ENCODE measurements at regions not wholly inside any gene's neighbourhood (a gene's known extent, or its start where the extent isn't known, plus 50 kb on each side); places are given as distances from the start of the nearest gene placed in this dataset.

GRCh38 chr3:124132813-124133212 is 140.9 kb upstream of the ROPN1 start:
- H3K27ac ChIP-seq: no peak overlapping the region
- no peaks in the 10 kb centered on the region for H3K9me3 ChIP-seq
- peaks cover 0 to 18% of the 10 kb centered on the region in 2 donors for H3K4me1 ChIP-seq
- H3K27me3 ChIP-seq: no peaks in the 10 kb centered on the region
- TF ChIP-seq CTCF (IDR thresholded peaks at IDR 0.05): no peak
- H3K36me3 ChIP-seq: no peaks in the 10 kb centered on the region
- no peak for DNase-seq (ENCODE audit: low spot score)
- H3K4me3 ChIP-seq: no peak overlapping the region

GRCh38 chr3:124133366-124133940 is 141.5 kb upstream of the ROPN1 start:
- Histone ChIP-seq H3K27me3 (no peaks in the 10 kb centered on the region), H3K27ac (no peak overlapping the region), H3K4me1 (peaks cover 0 to 18% of the 10 kb centered on the region in 2 donors), H3K36me3 (no peaks in the 10 kb centered on the region), H3K9me3 (no peaks in the 10 kb centered on the region), H3K4me3 (no peak overlapping the region)
- no peak for TF ChIP-seq CTCF (IDR thresholded peaks at IDR 0.05)
- no peak for DNase-seq (ENCODE audit: low spot score)

GRCh38 chr3:124137216-124137615 is 145.3 kb upstream of the ROPN1 start:
- peaks cover 0 to 18% of the 10 kb centered on the region in 2 donors for H3K4me1 ChIP-seq

GRCh38 chr3:124138148-124138547 is 146.2 kb upstream of the ROPN1 start:
- TF ChIP-seq CTCF (IDR thresholded peaks at IDR 0.05): no peak

More at GRCh38 chr3:124137216-124137615, 145.3 kb upstream of the ROPN1 start:
- H3K27me3 ChIP-seq: no peaks in the 10 kb centered on the region
- no peak for TF ChIP-seq CTCF (IDR thresholded peaks at IDR 0.05)
- H3K9me3 ChIP-seq: no peaks in the 10 kb centered on the region
- no peak for DNase-seq (ENCODE audit: low spot score)
- no peak overlapping the region for H3K27ac ChIP-seq
- H3K4me3 ChIP-seq: no peak overlapping the region
- no peaks in the 10 kb centered on the region for H3K36me3 ChIP-seq

GRCh38 chr3:124140746-124141145 is 148.8 kb upstream of the ROPN1 start:
- no peak for DNase-seq (ENCODE audit: low spot score)
- Histone ChIP-seq H3K27ac (no peak overlapping the region), H3K4me1 (peaks cover 0 to 11% of the 10 kb centered on the region in 2 donors), H3K27me3 (no peaks in the 10 kb centered on the region), H3K4me3 (no peak overlapping the region), H3K9me3 (no peaks in the 10 kb centered on the region), H3K36me3 (no peaks in the 10 kb centered on the region)
- no peak for TF ChIP-seq CTCF (IDR thresholded peaks at IDR 0.05)

More at GRCh38 chr3:124138148-124138547, 146.2 kb upstream of the ROPN1 start:
- H3K27ac ChIP-seq: no peak overlapping the region
- H3K9me3 ChIP-seq: no peaks in the 10 kb centered on the region
- H3K4me3 ChIP-seq: no peak overlapping the region
- DNase-seq (ENCODE audit: low spot score): no peak
- no peaks in the 10 kb centered on the region for H3K27me3 ChIP-seq
- H3K4me1 ChIP-seq: peaks cover 0 to 16% of the 10 kb centered on the region in 2 donors
- H3K36me3 ChIP-seq: no peaks in the 10 kb centered on the region

- peaks cover 0 to 11% of the 10 kb centered on the region in 2 donors for H3K4me1 ChIP-seq
- TF ChIP-seq CTCF (IDR thresholded peaks at IDR 0.05): no peak
Observed at GRCh38 chr3:124142389-124142970, 150.6 kb upstream of the ROPN1 start.

More at GRCh38 chr3:124142389-124142970, 150.6 kb upstream of the ROPN1 start:
- H3K27me3 ChIP-seq: no peaks in the 10 kb centered on the region
- H3K9me3 ChIP-seq: no peaks in the 10 kb centered on the region
- no peak for DNase-seq (ENCODE audit: low spot score)
- H3K36me3 ChIP-seq: no peaks in the 10 kb centered on the region
- no peak overlapping the region for H3K4me3 ChIP-seq
- H3K27ac ChIP-seq: no peak overlapping the region

All from right atrium auricular region (tissue), 2 donors.